Activated T-helper 1 cell treated with anti-CD3 and anti-CD28 coated beads, Interleukin-12 subunit alpha, Interleukin-12 subunit beta, Interleukin-2, Interleukin-4 antibody, amounts not matched to agents 30 ng/mL and 10 ng/mL and 1 ng/mL, durations not matched to agents 14 hours and 24 hours and 36 hours (primary cell): ENCODE measurements at regions not wholly inside any gene's neighbourhood (a gene's known extent, or its start where the extent isn't known, plus 50 kb on each side); places are given as distances from the start of the nearest gene placed in this dataset.

Experiments used
- DNase-seq: peaks from one replicate; pipeline ENCODE4 v3.0.0; 2021; ENCODE audit warnings: low spot score
- H3K27ac Mint-ChIP-seq: one replicate; pipeline ENCODE4 v1.8.0; 2021; ENCODE audit warnings: mild to moderate bottlenecking, mixed read lengths
- H3K27me3 Mint-ChIP-seq: one replicate; pipeline ENCODE4 v1.8.0; 2022; ENCODE audit warnings: mild to moderate bottlenecking, moderate library complexity, mixed read lengths; ENCODE audit not compliant: insufficient read depth
- H3K36me3 Mint-ChIP-seq: one replicate; pipeline ENCODE4 v1.8.0; 2021; ENCODE audit warnings: low read depth, mixed read lengths
- H3K4me1 Mint-ChIP-seq: one replicate; pipeline ENCODE4 v1.8.0; 2021; ENCODE audit warnings: low read depth, mixed read lengths
- H3K4me3 Mint-ChIP-seq: one replicate; pipeline ENCODE4 v1.8.0; 2021; ENCODE audit warnings: mild to moderate bottlenecking, moderate library complexity, mixed read lengths
- H3K9me3 Mint-ChIP-seq: one replicate; pipeline ENCODE4 v1.8.0; 2021; ENCODE audit warnings: mixed read lengths
- intact Hi-C: fragments of 100-400 bp; cut with micrococcal nuclease; formaldehyde crosslinking; loops from one replicate; pipeline ENCODE4 v1.15.1; 2024

GRCh38 chr5:165139262-165139661 lies 1633.8 kb downstream of the MAT2B start:
- Mint-ChIP-seq H3K9me3 (no peaks in the 10 kb centered on the region), H3K27me3 (no peaks in the 10 kb centered on the region), H3K36me3 (no peaks in the 10 kb centered on the region), H3K27ac (no peak overlapping the region), H3K4me3 (no peak overlapping the region), H3K4me1 (no peaks in the 10 kb centered on the region)
- DNase-seq = no peak
- intact Hi-C loops = no loop called here

- Mint-ChIP-seq H3K4me3 (no peak overlapping the region), H3K36me3 (no peaks in the 10 kb centered on the region), H3K27me3 (no peaks in the 10 kb centered on the region), H3K9me3 (no peaks in the 10 kb centered on the region), H3K4me1 (no peaks in the 10 kb centered on the region), H3K27ac (no peak overlapping the region)
- intact Hi-C loops = no loop called here
- DNase-seq = no peak
Observed at GRCh38 chr5:165139721-165140120, 1634.3 kb downstream of the MAT2B start.

GRCh38 chr5:165143741-165144140 lies 1638.3 kb downstream of the MAT2B start:
- Mint-ChIP-seq H3K4me3 (no peak overlapping the region), H3K9me3 (no peaks in the 10 kb centered on the region), H3K27ac (no peak overlapping the region), H3K27me3 (no peaks in the 10 kb centered on the region), H3K36me3 (no peaks in the 10 kb centered on the region), H3K4me1 (no peaks in the 10 kb centered on the region)
- DNase-seq = no peak
- intact Hi-C loops = no loop called here

GRCh38 chr5:165149431-165149830 lies 1644.0 kb downstream of the MAT2B start:
- no peak overlapping the region for H3K4me3 Mint-ChIP-seq
- no peaks in the 10 kb centered on the region for H3K4me1 Mint-ChIP-seq
- no peaks in the 10 kb centered on the region for H3K9me3 Mint-ChIP-seq
- H3K27me3 Mint-ChIP-seq = no peaks in the 10 kb centered on the region
- H3K27ac Mint-ChIP-seq = no peak overlapping the region
- no peaks in the 10 kb centered on the region for H3K36me3 Mint-ChIP-seq
- no peak for DNase-seq
- intact Hi-C loops = no loop called here

GRCh38 chr5:165152058-165152457 lies 1646.6 kb downstream of the MAT2B start:
- DNase-seq = no peak
- H3K36me3 Mint-ChIP-seq = no peaks in the 10 kb centered on the region
- H3K27me3 Mint-ChIP-seq = no peaks in the 10 kb centered on the region
- no peaks in the 10 kb centered on the region for H3K9me3 Mint-ChIP-seq
- H3K27ac Mint-ChIP-seq = no peak overlapping the region
- no peaks in the 10 kb centered on the region for H3K4me1 Mint-ChIP-seq
- no peak overlapping the region for H3K4me3 Mint-ChIP-seq
- intact Hi-C loops = no loop called here

- no peak for DNase-seq
Observed at GRCh38 chr5:165157219-165157618, 1651.8 kb downstream of the MAT2B start.

GRCh38 chr5:165161204-165161603 lies 1655.8 kb downstream of the MAT2B start:
- intact Hi-C loops = no loop called here
- H3K9me3 Mint-ChIP-seq = no peaks in the 10 kb centered on the region
- H3K4me3 Mint-ChIP-seq = no peak overlapping the region
- H3K27me3 Mint-ChIP-seq = no peaks in the 10 kb centered on the region
- H3K4me1 Mint-ChIP-seq = no peaks in the 10 kb centered on the region
- H3K36me3 Mint-ChIP-seq = no peaks in the 10 kb centered on the region
- no peak for DNase-seq
- no peak overlapping the region for H3K27ac Mint-ChIP-seq

More at GRCh38 chr5:165157219-165157618, 1651.8 kb downstream of the MAT2B start:
- Mint-ChIP-seq H3K4me1 (no peaks in the 10 kb centered on the region), H3K4me3 (no peak overlapping the region), H3K9me3 (no peaks in the 10 kb centered on the region), H3K27ac (no peak overlapping the region), H3K27me3 (no peaks in the 10 kb centered on the region), H3K36me3 (no peaks in the 10 kb centered on the region)
- intact Hi-C loops = no loop called here

GRCh38 chr5:165163861-165164260 lies 1658.4 kb downstream of the MAT2B start:
- Mint-ChIP-seq H3K27ac (no peak overlapping the region), H3K9me3 (no peaks in the 10 kb centered on the region), H3K27me3 (no peaks in the 10 kb centered on the region), H3K4me1 (no peaks in the 10 kb centered on the region), H3K36me3 (no peaks in the 10 kb centered on the region), H3K4me3 (no peak overlapping the region)
- intact Hi-C loops = no loop called here
- DNase-seq = no peak

GRCh38 chr5:165173651-165174050 lies 1668.2 kb downstream of the MAT2B start:
- Mint-ChIP-seq H3K36me3 (no peaks in the 10 kb centered on the region), H3K27me3 (no peaks in the 10 kb centered on the region), H3K4me3 (no peak overlapping the region), H3K9me3 (peaks cover 3% of the 10 kb centered on the region), H3K4me1 (no peaks in the 10 kb centered on the region), H3K27ac (no peak overlapping the region)
- intact Hi-C loops = no loop called here
- no peak for DNase-seq

- DNase-seq = no peak
- Mint-ChIP-seq H3K9me3 (peaks cover 3% of the 10 kb centered on the region), H3K27me3 (no peaks in the 10 kb centered on the region), H3K4me3 (no peak overlapping the region), H3K27ac (no peak overlapping the region), H3K36me3 (no peaks in the 10 kb centered on the region), H3K4me1 (no peaks in the 10 kb centered on the region)
- intact Hi-C loops = no loop called here
Observed at GRCh38 chr5:165175041-165175440, 1669.6 kb downstream of the MAT2B start.

GRCh38 chr5:165184183-165184582 lies 1678.8 kb downstream of the MAT2B start:
- intact Hi-C loops = no loop called here
- no peaks in the 10 kb centered on the region for H3K27me3 Mint-ChIP-seq
- no peaks in the 10 kb centered on the region for H3K4me1 Mint-ChIP-seq
- H3K9me3 Mint-ChIP-seq = peaks cover 7% of the 10 kb centered on the region
- no peaks in the 10 kb centered on the region for H3K36me3 Mint-ChIP-seq
- H3K27ac Mint-ChIP-seq = no peak overlapping the region
- DNase-seq = no peak
- no peak overlapping the region for H3K4me3 Mint-ChIP-seq

GRCh38 chr5:165185716-165186115 lies 1680.3 kb downstream of the MAT2B start:
- no peak for DNase-seq
- H3K27ac Mint-ChIP-seq = no peak overlapping the region
- H3K9me3 Mint-ChIP-seq = peaks cover 7% of the 10 kb centered on the region
- intact Hi-C loops = no loop called here
- H3K4me1 Mint-ChIP-seq = no peaks in the 10 kb centered on the region
- no peak overlapping the region for H3K4me3 Mint-ChIP-seq
- H3K36me3 Mint-ChIP-seq = no peaks in the 10 kb centered on the region
- H3K27me3 Mint-ChIP-seq = no peaks in the 10 kb centered on the region

- Mint-ChIP-seq H3K27ac (no peak overlapping the region), H3K36me3 (no peaks in the 10 kb centered on the region), H3K9me3 (peaks cover 7% of the 10 kb centered on the region), H3K4me1 (no peaks in the 10 kb centered on the region), H3K4me3 (no peak overlapping the region), H3K27me3 (no peaks in the 10 kb centered on the region)
- intact Hi-C loops = no loop called here
- no peak for DNase-seq
Observed at GRCh38 chr5:165187815-165188214, 1682.4 kb downstream of the MAT2B start.

GRCh38 chr5:165188556-165189175 lies 1683.2 kb downstream of the MAT2B start:
- intact Hi-C loops = no loop called here
- no peaks in the 10 kb centered on the region for H3K4me1 Mint-ChIP-seq
- H3K4me3 Mint-ChIP-seq = no peak overlapping the region
- H3K9me3 Mint-ChIP-seq = peaks cover 7% of the 10 kb centered on the region
- no peaks in the 10 kb centered on the region for H3K27me3 Mint-ChIP-seq
- no peak overlapping the region for H3K27ac Mint-ChIP-seq
- H3K36me3 Mint-ChIP-seq = no peaks in the 10 kb centered on the region
- no peak for DNase-seq
